CD4-positive, alpha-beta memory T cell (primary cell): ENCODE measurements at regions not wholly inside any gene's neighbourhood (a gene's known extent, or its start where the extent isn't known, plus 50 kb on each side); places are given as distances from the start of the nearest gene placed in this dataset.

Source experiments
- CTCF ChIA-PET: fragments of 350-600 bp; sonication (Branson Sonifier 250); formaldehyde crosslinking; loops from one replicate; lab custom pipeline; 2021; ENCODE audit warnings: inconsistent platforms; ENCODE audit not compliant: partially characterized antibody; lab: Charles Lee
- POLR2A ChIA-PET: fragments of 350-600 bp; sonication (Branson Sonifier 250); formaldehyde crosslinking; loops from one replicate; lab custom pipeline; 2021; ENCODE audit not compliant: partially characterized antibody; lab: Charles Lee
- DNase-seq, 5 donors: peaks; one replicate each; pipeline versions ENCODE4 v3.0.0 to v3.0.0-alpha.2; 2020 to 2022; ENCODE audit warnings: mixed read lengths in 1 of 5
- H3K27ac ChIP-seq: one replicate; pipeline ENCODE4 v1.7.0; 2013; ENCODE audit warnings: low read depth, low read length
- H3K27me3 ChIP-seq: 2 replicates; pipeline ENCODE4 v1.7.0; 2013; ENCODE audit warnings: mild to moderate bottlenecking, low read length, moderate library complexity; ENCODE audit not compliant: insufficient read depth
- H3K36me3 ChIP-seq: 2 replicates; pipeline ENCODE4 v1.7.0; 2013; ENCODE audit warnings: mild to moderate bottlenecking, low read length, moderate library complexity; ENCODE audit not compliant: insufficient read depth
- H3K4me1 ChIP-seq: 2 replicates; pipeline ENCODE4 v1.7.0; 2013; ENCODE audit warnings: mild to moderate bottlenecking, low read length, moderate library complexity; ENCODE audit not compliant: insufficient read depth
- H3K4me3 ChIP-seq, 2 donors: one replicate each; pipeline ENCODE4 v1.7.0; 2013; ENCODE audit warnings: low read length in 2 of 2, mild to moderate bottlenecking in 1 of 2
- H3K9me3 ChIP-seq, 2 donors: one replicate each; pipeline ENCODE4 v1.7.0; 2013; ENCODE audit warnings: low read length in 2 of 2, control low read depth in 1 of 2; ENCODE audit not compliant: control insufficient read depth in 1 of 2
- H3K27ac Mint-ChIP-seq, 7 donors: one replicate each; pipeline ENCODE4 v1.8.0; 2020 to 2021; ENCODE audit warnings: mixed read lengths in 7 of 7, mild to moderate bottlenecking in 6 of 7, inconsistent platforms in 3 of 7, moderate library complexity in 3 of 7
- H3K27me3 Mint-ChIP-seq, 2 donors: one replicate each; pipeline ENCODE4 v1.8.0; 2020 to 2021; ENCODE audit warnings: mixed read lengths in 2 of 2
- H3K36me3 Mint-ChIP-seq, 2 donors: one replicate each; pipeline ENCODE4 v1.8.0; 2020 to 2021; ENCODE audit warnings: mixed read lengths in 2 of 2, inconsistent platforms in 1 of 2, mild to moderate bottlenecking in 1 of 2
- H3K4me1 Mint-ChIP-seq, 4 donors: one replicate each; pipeline ENCODE4 v1.8.0; 2020 to 2021; ENCODE audit warnings: mixed read lengths in 4 of 4, mild to moderate bottlenecking in 1 of 4
- H3K4me3 Mint-ChIP-seq, 8 donors: one replicate each; pipeline ENCODE4 v1.8.0; 2020 to 2021; ENCODE audit warnings: mixed read lengths in 8 of 8, mild to moderate bottlenecking in 7 of 8, moderate library complexity in 6 of 8, inconsistent platforms in 3 of 8
- H3K9me3 Mint-ChIP-seq, 8 donors: one replicate each; pipeline ENCODE4 v1.8.0; 2020 to 2021; ENCODE audit warnings: mixed read lengths in 8 of 8, mild to moderate bottlenecking in 5 of 8, inconsistent platforms in 3 of 8, moderate library complexity in 1 of 8
- intact Hi-C: fragments of 100-400 bp; cut with micrococcal nuclease; formaldehyde crosslinking; loops from one replicate; pipeline ENCODE4 v1.15.1; 2023

GRCh38 chr16:55955845-55956244, 80.7 kb upstream of the CES5A start:
- peak overlapping the region in 1 of 7 donors; percentile 44 for H3K27ac Mint-ChIP-seq
- H3K4me3 ChIP-seq = no peak overlapping the region
- H3K27me3 ChIP-seq = no peaks in the 10 kb centered on the region
- peaks cover 2 to 5% of the 10 kb centered on the region in 2 donors for H3K27me3 Mint-ChIP-seq
- intact Hi-C loops = no loop called here
- no peaks in the 10 kb centered on the region for H3K9me3 ChIP-seq
- CTCF ChIA-PET = interaction anchor here (3.4 to 4.1 kb wide), 2 partner anchors 12 to 362 kb away, joined by 12 to 24 read pairs; no protein-coding TSS in a partner anchor
- POLR2A ChIA-PET = no interaction called here
- no peaks in the 10 kb centered on the region for H3K36me3 ChIP-seq
- no peak for DNase-seq
- H3K4me3 Mint-ChIP-seq = no peak overlapping the region
- peaks cover 0 to 2% (median 0%) of the 10 kb centered on the region in 4 donors for H3K4me1 Mint-ChIP-seq
- no peaks in the 10 kb centered on the region for H3K4me1 ChIP-seq
- H3K27ac ChIP-seq = no peak overlapping the region
- H3K9me3 Mint-ChIP-seq = peaks cover 2 to 19% (median 12%) of the 10 kb centered on the region in 8 donors
- H3K36me3 Mint-ChIP-seq = no peaks in the 10 kb centered on the region

- intact Hi-C loops = no loop called here
- Histone ChIP-seq H3K4me1 (no peaks in the 10 kb centered on the region), H3K27me3 (no peaks in the 10 kb centered on the region), H3K4me3 (no peak overlapping the region), H3K9me3 (no peaks in the 10 kb centered on the region), H3K27ac (no peak overlapping the region), H3K36me3 (no peaks in the 10 kb centered on the region)
- Mint-ChIP-seq H3K4me3 (no peak overlapping the region), H3K36me3 (no peaks in the 10 kb centered on the region), H3K9me3 (peaks cover 2 to 15% (median 12%) of the 10 kb centered on the region in 8 donors), H3K27me3 (peaks cover 3 to 4% of the 10 kb centered on the region in 2 donors), H3K27ac (peak overlapping the region in 1 of 7 donors; percentile 44), H3K4me1 (peaks cover 0 to 2% (median 0%) of the 10 kb centered on the region in 4 donors)
- ChIA-PET POLR2A (no interaction called here), CTCF (interaction anchor here (3.4 to 4.1 kb wide), 2 partner anchors 11 to 363 kb away, joined by 12 to 24 read pairs; no protein-coding TSS in a partner anchor)
- no peak for DNase-seq
Measured at GRCh38 chr16:55955424-55955823, 80.3 kb upstream of the CES5A start.

DNA sequence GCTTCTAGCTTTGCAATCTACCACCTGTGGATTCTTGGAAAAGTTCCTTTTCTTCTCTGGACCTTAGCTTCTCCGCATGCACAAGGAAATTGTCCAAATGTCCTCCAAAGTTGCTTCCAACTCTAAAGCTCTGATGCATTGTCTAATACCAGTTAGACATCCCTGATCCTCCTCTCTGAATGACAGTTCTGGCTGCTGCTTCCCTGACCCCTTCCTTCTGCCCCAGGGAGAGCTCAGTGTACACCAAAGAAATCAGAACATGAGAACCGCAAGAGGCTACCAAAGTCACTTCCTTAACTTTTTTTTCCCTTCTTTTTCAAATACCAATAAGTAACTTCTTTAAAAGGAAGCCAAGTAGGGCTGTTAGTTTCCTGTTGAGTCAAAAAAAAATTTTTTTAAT, 79.7 kb upstream of the CES5A start:
- Histone ChIP-seq H3K27ac (no peak overlapping the region), H3K27me3 (no peaks in the 10 kb centered on the region), H3K4me3 (no peak overlapping the region), H3K9me3 (no peaks in the 10 kb centered on the region), H3K4me1 (no peaks in the 10 kb centered on the region), H3K36me3 (no peaks in the 10 kb centered on the region)
- Mint-ChIP-seq H3K4me1 (peaks cover 0 to 2% (median 0%) of the 10 kb centered on the region in 4 donors), H3K9me3 (peaks cover 2 to 12% (median 8%) of the 10 kb centered on the region in 8 donors), H3K4me3 (no peak overlapping the region), H3K27ac (no peak overlapping the region), H3K36me3 (no peaks in the 10 kb centered on the region), H3K27me3 (peaks cover 5 to 6% of the 10 kb centered on the region in 2 donors)
- intact Hi-C loops = no loop called here
- no peak for DNase-seq
- POLR2A ChIA-PET = no interaction called here
- CTCF ChIA-PET = interaction anchor here (2.1 to 4.1 kb wide), 3 partner anchors 11 to 363 kb away, joined by 4 to 24 read pairs (median 12); no protein-coding TSS in a partner anchor

DNA sequence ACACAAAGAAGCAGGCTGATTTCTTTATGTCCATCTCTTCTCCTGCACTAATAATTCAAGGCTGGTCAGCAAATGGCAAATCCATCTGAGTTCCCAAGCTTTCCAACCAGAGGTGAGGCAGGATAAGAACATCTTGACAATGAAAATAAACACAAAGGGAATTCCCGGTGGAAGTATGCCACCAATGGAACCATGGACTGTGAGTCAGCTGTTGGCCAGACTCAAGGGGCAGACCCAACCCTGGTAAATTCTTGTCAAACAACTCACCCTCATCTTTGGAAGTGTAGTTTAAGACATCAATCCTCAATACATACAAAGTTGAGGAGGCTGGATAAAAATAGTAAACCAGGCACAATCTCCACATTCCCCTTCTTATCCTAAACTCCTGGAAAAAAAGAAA, 74.3 kb upstream of the CES5A start:
- Histone ChIP-seq H3K27me3 (no peaks in the 10 kb centered on the region), H3K36me3 (no peaks in the 10 kb centered on the region), H3K4me3 (no peak overlapping the region), H3K27ac (no peak overlapping the region), H3K9me3 (no peaks in the 10 kb centered on the region), H3K4me1 (no peaks in the 10 kb centered on the region)
- Mint-ChIP-seq H3K36me3 (no peaks in the 10 kb centered on the region), H3K27ac (no peak overlapping the region), H3K4me1 (peaks cover 0 to 2% (median 0%) of the 10 kb centered on the region in 4 donors), H3K27me3 (peaks cover 27 to 28% of the 10 kb centered on the region in 2 donors), H3K4me3 (no peak overlapping the region), H3K9me3 (peaks cover 0 to 5% (median under 1%) of the 10 kb centered on the region in 8 donors)
- ChIA-PET CTCF (interaction anchor here (1.3 to 9.5 kb wide), 2 partner anchors 331 to 368 kb away, joined by 3 to 222 read pairs; no protein-coding TSS in a partner anchor), POLR2A (no interaction called here)
- intact Hi-C loops = no loop called here
- DNase-seq = no peak

- H3K27me3 Mint-ChIP-seq = peaks cover 33 to 34% of the 10 kb centered on the region in 2 donors
Measured at GRCh38 chr16:55948230-55948629, 73.1 kb upstream of the CES5A start.

GRCh38 chr16:55947366-55947765, 72.2 kb upstream of the CES5A start:
- Mint-ChIP-seq H3K27ac (no peak overlapping the region), H3K9me3 (peaks cover 0 to 5% (median under 1%) of the 10 kb centered on the region in 8 donors), H3K27me3 (peaks cover 35 to 39% of the 10 kb centered on the region in 2 donors), H3K4me1 (peaks cover 0 to 2% (median 0%) of the 10 kb centered on the region in 4 donors), H3K4me3 (no peak overlapping the region), H3K36me3 (no peaks in the 10 kb centered on the region)
- H3K9me3 ChIP-seq = no peaks in the 10 kb centered on the region
- no peaks in the 10 kb centered on the region for H3K36me3 ChIP-seq
- H3K27me3 ChIP-seq = no peaks in the 10 kb centered on the region
- no peak overlapping the region for H3K4me3 ChIP-seq
- H3K4me1 ChIP-seq = no peaks in the 10 kb centered on the region
- intact Hi-C loops = no loop called here
- no peak for DNase-seq
- POLR2A ChIA-PET = interaction anchor here (1.3 kb wide), 1 partner anchor 256 kb away, joined by 3 read pairs; no protein-coding TSS in a partner anchor
- CTCF ChIA-PET = interaction anchor here (1.1 to 9.5 kb wide), 7 partner anchors 9 to 409 kb away, joined by 3 to 222 read pairs (median 7); no protein-coding TSS in a partner anchor
- H3K27ac ChIP-seq = no peak overlapping the region

More at GRCh38 chr16:55948230-55948629, 73.1 kb upstream of the CES5A start:
- Histone ChIP-seq H3K9me3 (no peaks in the 10 kb centered on the region), H3K27ac (no peak overlapping the region), H3K4me1 (no peaks in the 10 kb centered on the region), H3K27me3 (no peaks in the 10 kb centered on the region), H3K36me3 (no peaks in the 10 kb centered on the region), H3K4me3 (no peak overlapping the region)
- Mint-ChIP-seq H3K9me3 (peaks cover 0 to 5% (median under 1%) of the 10 kb centered on the region in 8 donors), H3K4me3 (no peak overlapping the region), H3K4me1 (peaks cover 0 to 2% (median 0%) of the 10 kb centered on the region in 4 donors), H3K36me3 (no peaks in the 10 kb centered on the region), H3K27ac (no peak overlapping the region)
- intact Hi-C loops = no loop called here
- ChIA-PET POLR2A (no interaction called here), CTCF (interaction anchor here (0.7 to 9.5 kb wide), 5 partner anchors 9 to 408 kb away, joined by 3 to 222 read pairs (median 3); no protein-coding TSS in a partner anchor)
- DNase-seq = no peak

GRCh38 chr16:55944377-55944802, 69.2 kb upstream of the CES5A start:
- peak; percentile 40 to 48 (median 44) for DNase-seq
- intact Hi-C loops = loop anchor here (1.0 to 5.0 kb wide), 2 partner anchors 259 to 478 kb away; no protein-coding TSS in a partner anchor
- Histone ChIP-seq H3K27ac (no peak overlapping the region), H3K27me3 (no peaks in the 10 kb centered on the region), H3K4me3 (no peak overlapping the region), H3K4me1 (no peaks in the 10 kb centered on the region), H3K9me3 (no peaks in the 10 kb centered on the region), H3K36me3 (no peaks in the 10 kb centered on the region)
- CTCF ChIA-PET = interaction anchor here (1.0 to 9.5 kb wide), 12 partner anchors 11 to 412 kb away, joined by 3 to 222 read pairs (median 5); no protein-coding TSS in a partner anchor
- H3K36me3 Mint-ChIP-seq = no peaks in the 10 kb centered on the region
- H3K27me3 Mint-ChIP-seq = peaks cover 39 to 40% of the 10 kb centered on the region in 2 donors
- H3K9me3 Mint-ChIP-seq = peaks cover 0 to 10% (median 3%) of the 10 kb centered on the region in 8 donors
- POLR2A ChIA-PET = interaction anchor here (1.6 kb wide), 1 partner anchor 259 kb away, joined by 6 read pairs; no protein-coding TSS in a partner anchor
- H3K4me1 Mint-ChIP-seq = peaks cover 0 to 2% (median 0%) of the 10 kb centered on the region in 4 donors
- H3K4me3 Mint-ChIP-seq = no peak overlapping the region
- no peak overlapping the region for H3K27ac Mint-ChIP-seq
